ENCODE measurements at regions not wholly inside any gene's neighbourhood (a gene's known extent, or its start where the extent isn't known, plus 50 kb on each side); places are given as distances from the start of the nearest gene placed in this dataset.

DNA sequence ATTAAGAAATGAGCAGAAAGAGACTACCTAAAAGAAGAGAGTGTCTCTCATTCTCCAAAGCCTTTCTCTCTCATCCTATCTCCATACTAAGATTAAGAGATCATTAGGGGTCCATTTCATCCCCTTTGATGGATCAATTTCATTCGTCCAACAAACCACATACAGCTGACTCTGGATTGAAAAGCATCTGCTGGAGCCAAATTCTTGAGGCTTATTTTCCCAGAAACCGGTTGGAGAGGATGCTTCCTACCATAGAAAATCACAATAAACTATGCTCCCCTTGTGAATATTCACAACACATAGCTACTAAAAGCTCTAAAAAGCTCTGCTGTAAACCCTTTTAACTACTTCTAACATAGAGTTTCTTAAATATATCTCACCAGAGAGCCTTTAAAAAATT is 755.0 kb upstream of the ZNF608 start:
- DNase-seq, result no peak

GRCh38 chr5:125503946-125504345 is 757.5 kb upstream of the ZNF608 start:
- DNase-seq, result no peak

GRCh38 chr5:125505115-125505514 is 758.7 kb upstream of the ZNF608 start:
- DNase-seq, result no peak

DNA sequence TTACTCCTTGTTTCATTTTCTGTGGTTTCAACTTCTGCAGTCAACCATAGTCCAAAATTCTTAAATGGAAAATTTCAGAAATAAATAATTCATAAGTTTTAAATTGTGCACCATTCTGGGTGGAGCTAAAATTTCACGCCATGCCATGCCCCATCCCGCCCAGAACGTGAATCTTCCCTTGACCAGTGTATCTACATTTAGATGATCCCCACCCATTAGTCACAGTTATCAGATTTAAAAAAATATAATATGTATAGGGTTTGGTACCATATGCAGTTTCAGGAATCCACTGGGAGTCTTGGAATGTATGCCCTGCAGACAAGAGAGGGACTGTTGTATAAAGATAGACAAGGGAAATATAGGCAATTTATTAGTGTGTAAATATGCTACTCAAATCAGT is 759.7 kb upstream of the ZNF608 start:
- no peak for DNase-seq

DNA sequence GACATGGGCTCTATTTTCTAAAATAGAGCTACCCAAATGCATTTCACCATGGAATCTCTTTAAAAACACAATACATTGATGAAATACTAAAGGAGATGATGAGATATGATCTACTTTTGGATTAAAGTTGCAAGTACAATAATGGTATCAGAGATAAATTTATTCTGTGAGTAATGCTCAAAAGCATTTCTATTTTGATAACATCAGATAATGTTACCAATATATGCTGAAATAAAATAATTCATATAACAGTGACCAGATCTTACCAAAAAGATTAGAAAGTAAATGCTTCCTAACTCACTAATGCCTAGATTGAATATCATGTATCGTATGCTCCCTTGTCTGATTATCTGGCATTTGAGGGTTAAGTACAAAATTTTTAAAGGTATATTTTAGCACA is 761.8 kb upstream of the ZNF608 start:
- no peak for DNase-seq

GRCh38 chr5:125510651-125511050 is 764.2 kb upstream of the ZNF608 start:
- no peak for DNase-seq

DNA sequence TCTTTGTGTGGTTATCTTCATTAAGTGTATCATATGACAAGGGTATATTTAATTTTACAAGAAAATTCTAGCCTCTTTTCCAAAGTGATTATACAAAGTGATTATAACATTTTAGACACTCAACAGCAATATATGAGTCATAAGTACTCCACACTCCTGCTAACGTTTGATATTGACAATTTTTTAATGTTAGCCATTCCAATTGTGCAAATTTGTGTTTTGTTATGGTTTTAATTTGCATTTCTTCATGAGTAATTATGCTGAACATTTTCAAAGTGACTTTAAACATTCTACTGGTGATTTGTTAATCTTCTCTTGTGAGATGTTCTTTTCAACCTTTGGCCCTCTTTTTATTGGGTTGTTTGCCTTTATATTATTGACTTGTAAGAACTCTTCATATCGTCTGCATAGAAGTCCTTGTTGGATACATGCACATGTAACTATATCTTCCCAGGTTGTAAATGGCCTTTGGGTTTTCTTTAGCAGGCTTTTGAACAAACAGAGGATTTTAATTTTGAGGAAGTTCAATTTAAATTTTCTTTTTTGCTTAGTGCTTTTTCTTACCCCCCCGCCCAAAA is 771.6 kb upstream of the ZNF608 start:
- DNase-seq, result no peak

- DNase-seq, result no peak
Measured at GRCh38 chr5:125521289-125521688, 774.9 kb upstream of the ZNF608 start.

- DNase-seq, result peak; percentile 19
Measured at GRCh38 chr5:125525356-125525755, 778.9 kb upstream of the ZNF608 start.

- peak; percentile 5 for DNase-seq
Measured at GRCh38 chr5:125526966-125527365, 780.5 kb upstream of the ZNF608 start.

- DNase-seq, result no peak
Measured at GRCh38 chr5:125528881-125529280, 782.4 kb upstream of the ZNF608 start.

- no peak for DNase-seq
Measured at GRCh38 chr5:125530833-125531615, 784.6 kb upstream of the ZNF608 start.

DNA sequence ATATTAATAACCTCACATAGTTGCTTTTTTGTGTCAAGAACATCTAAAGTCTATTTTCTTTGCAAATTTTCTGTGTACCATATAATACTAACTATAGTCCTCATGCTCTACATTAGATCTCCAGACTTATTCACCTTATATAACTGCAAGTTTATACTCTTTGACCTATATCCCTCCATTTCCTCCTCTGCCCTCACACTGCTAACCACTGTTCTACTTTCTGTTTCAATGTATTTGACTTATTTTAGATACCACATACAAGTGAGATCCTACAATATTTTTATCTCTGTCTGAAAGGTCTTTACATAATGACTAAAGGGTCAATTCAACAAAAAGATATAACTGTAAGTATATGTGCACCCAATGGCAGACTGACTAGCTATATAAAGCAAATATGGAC is 789.7 kb upstream of the ZNF608 start:
- DNase-seq, result no peak

GRCh38 chr5:125536582-125536981 is 790.1 kb upstream of the ZNF608 start:
- no peak for DNase-seq

DNA sequence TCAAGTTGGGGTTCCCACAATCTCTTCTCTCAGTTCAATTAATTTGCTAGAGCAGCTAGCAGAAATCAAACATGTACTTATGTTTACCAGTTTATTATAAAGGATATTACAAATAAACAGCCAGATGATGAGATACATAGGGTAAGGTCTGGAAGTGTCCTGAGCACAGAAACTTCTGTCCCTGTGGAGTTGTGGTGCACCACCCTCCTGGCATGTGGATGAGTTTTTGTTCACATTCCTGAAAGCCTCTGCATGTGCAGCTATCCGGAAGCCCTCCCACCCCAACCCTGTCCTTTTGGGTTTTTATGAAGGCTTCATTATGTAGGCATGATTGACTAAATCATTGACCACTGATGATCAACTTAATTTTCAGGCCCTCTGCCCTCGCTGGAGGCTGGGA is 791.2 kb upstream of the ZNF608 start:
- no peak for DNase-seq

DNA sequence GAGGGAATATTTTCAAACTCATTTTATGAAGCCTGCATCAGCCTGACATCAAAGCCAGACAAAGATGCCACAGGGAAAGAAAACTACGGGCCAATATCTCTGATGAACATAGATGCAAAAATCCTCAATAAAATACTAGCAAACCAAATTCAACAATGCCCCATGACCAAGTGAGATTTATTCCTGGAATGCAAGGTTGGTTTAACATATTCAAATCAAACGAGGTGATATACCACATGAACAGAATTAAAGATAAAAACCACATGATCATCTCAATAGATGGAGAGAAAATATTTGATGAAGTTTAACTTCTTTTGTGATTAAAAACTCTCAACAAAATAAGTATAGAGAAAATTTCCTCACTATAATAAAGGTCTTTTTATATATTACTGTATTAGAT is 792.0 kb upstream of the ZNF608 start:
- DNase-seq, result no peak

- DNase-seq, result no peak
Measured at GRCh38 chr5:125541085-125541484, 794.6 kb upstream of the ZNF608 start.

DNA sequence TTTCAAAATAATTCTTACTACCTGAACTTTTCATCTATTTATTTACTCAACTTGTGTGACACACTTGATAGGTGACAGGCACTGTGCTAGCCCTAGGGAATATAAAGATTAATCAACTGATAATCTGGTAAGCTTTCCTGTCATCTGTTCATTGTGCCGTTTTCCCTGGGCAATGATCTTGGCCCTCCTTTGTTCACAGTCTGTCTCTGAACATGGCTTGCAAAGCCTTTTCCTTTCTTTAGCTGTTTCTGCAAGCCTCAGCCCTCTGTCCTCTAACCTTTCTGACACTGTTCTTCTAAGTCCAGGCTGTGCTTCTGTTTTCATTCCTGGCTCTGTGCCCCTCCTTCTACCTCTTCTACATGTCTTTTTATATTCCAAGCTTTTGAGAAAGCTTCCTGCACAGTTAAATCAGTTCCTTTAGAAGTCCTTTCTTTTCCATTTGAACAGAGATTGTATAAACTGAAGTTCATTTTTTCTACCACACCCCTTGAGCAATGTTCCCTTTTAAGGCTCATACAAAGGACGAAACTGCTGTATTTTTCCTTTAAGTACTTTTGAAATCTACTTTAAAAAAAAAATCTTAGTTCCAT is 803.0 kb upstream of the ZNF608 start:
- DNase-seq, result peak; percentile 13

GRCh38 chr5:125550274-125550673 is 803.8 kb upstream of the ZNF608 start:
- peak; percentile 34 for DNase-seq

DNA sequence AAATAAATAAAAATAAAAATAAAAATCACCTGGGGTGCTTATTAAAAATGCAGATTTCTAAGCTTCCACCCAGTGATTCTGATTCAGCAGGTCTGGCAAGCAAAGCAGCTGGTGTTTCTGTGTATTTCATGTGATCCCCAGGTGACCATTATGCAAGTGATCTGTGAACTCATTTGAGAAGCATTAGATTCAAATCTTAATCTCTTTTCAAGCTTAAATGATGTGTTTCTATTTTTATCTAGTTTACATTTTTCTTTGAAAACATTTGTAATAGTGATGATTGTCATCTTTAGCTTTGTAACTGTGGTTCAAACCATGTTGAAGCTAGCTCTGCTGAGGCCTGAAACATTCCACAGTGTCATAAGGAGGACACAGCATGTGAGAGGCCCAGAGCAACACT is 804.8 kb upstream of the ZNF608 start:
- no peak for DNase-seq

GRCh38 chr5:125551797-125552196 is 805.4 kb upstream of the ZNF608 start:
- DNase-seq, result no peak

- no peak for DNase-seq
Measured at GRCh38 chr5:125552486-125552885, 806.0 kb upstream of the ZNF608 start.

DNA sequence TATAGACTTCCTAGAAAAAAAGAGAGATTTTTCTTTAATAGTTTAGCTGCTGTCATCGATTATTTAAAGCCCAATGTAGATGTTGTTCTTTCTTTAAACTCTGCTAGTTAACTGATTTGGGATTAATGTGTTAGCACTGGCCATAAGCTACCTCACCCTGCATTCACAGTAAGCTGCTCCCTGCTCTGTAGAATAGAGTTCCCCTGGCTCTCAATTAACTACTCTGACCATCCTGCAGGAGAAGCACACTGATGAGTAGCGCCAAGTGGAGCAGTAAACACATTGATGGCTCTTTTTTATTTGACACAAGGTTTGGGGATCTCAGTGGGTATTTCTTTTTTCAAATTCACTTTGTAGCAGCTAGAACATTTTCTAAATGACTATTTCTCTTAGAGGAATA is 807.9 kb upstream of the ZNF608 start:
- no peak for DNase-seq

GRCh38 chr5:125555591-125555990 is 809.2 kb upstream of the ZNF608 start:
- no peak for DNase-seq
